Colonic mucosa (tissue), 4 donors: ENCODE measurements at regions not wholly inside any gene's neighbourhood (a gene's known extent, or its start where the extent isn't known, plus 50 kb on each side); places are given as distances from the start of the nearest gene placed in this dataset.

Source experiments
- DNase-seq: peaks from one replicate; pipeline ENCODE4 v3.0.0-alpha.2; 2020
- H3K27ac ChIP-seq: fragments of 200-600 bp; one replicate; pipeline ENCODE4 v1.8.0; 2021
- H3K27me3 ChIP-seq: fragments of 200-600 bp; one replicate; pipeline ENCODE4 v1.8.0; 2021
- H3K36me3 ChIP-seq: fragments of 200-600 bp; one replicate; pipeline ENCODE4 v1.8.0; 2021
- H3K4me1 ChIP-seq: fragments of 200-600 bp; one replicate; pipeline ENCODE4 v1.8.0; 2021; ENCODE audit warnings: mild to moderate bottlenecking
- H3K4me3 ChIP-seq: fragments of 200-600 bp; one replicate; pipeline ENCODE4 v1.8.0; 2021
- H3K9ac ChIP-seq, 2 donors: one replicate each; pipeline ENCODE4 v1.7.0; 2013; ENCODE audit warnings: control low read depth in 2 of 2, low read depth in 2 of 2, low read length in 2 of 2
- H3K9me3 ChIP-seq: fragments of 200-600 bp; one replicate; pipeline ENCODE4 v1.8.0; 2021
- CTCF ChIP-seq: fragments of 200-600 bp; IDR thresholded peaks from one replicate; pipeline ENCODE4 v1.8.0; 2022; ENCODE audit warnings: antibody characterized with exemption, mild to moderate bottlenecking
- intact Hi-C: fragments of 100-400 bp; cut with DNase I; formaldehyde crosslinking; loops from one replicate; pipeline ENCODE4 v1.14.1; 2022
- donor health status: healthy.
- donor health status: DM: no; HTN: no; CAD: no.
- donor health status: DM: no; HTN: no; CAD: no.

- H3K4me3 ChIP-seq = no peak overlapping the region
- no peak overlapping the region for H3K9ac ChIP-seq
- intact Hi-C loops = no loop called here
- H3K36me3 ChIP-seq = no peaks in the 10 kb centered on the region
- H3K27ac ChIP-seq = no peak overlapping the region
- DNase-seq = no peak
- H3K9me3 ChIP-seq = no peaks in the 10 kb centered on the region
- TF ChIP-seq CTCF = no peak
- H3K27me3 ChIP-seq = no peaks in the 10 kb centered on the region
- H3K4me1 ChIP-seq = no peaks in the 10 kb centered on the region
Measured at GRCh38 chr2:150379166-150379565, 108.3 kb downstream of the RND3 start.

- TF ChIP-seq CTCF = no peak
- intact Hi-C loops = no loop called here
- H3K9ac ChIP-seq = no peak overlapping the region
- H3K9me3 ChIP-seq = no peaks in the 10 kb centered on the region
- no peaks in the 10 kb centered on the region for H3K36me3 ChIP-seq
- no peak overlapping the region for H3K4me3 ChIP-seq
- no peaks in the 10 kb centered on the region for H3K4me1 ChIP-seq
- H3K27me3 ChIP-seq = no peaks in the 10 kb centered on the region
- no peak for DNase-seq
- H3K27ac ChIP-seq = no peak overlapping the region
Measured at GRCh38 chr2:150378686-150379085, 108.8 kb downstream of the RND3 start.

- Histone ChIP-seq H3K4me3 (no peak overlapping the region), H3K9ac (no peak overlapping the region), H3K36me3 (no peaks in the 10 kb centered on the region), H3K27ac (no peak overlapping the region), H3K4me1 (no peaks in the 10 kb centered on the region), H3K9me3 (no peaks in the 10 kb centered on the region), H3K27me3 (no peaks in the 10 kb centered on the region)
- no peak for TF ChIP-seq CTCF
- no peak for DNase-seq
- intact Hi-C loops = no loop called here
Measured at GRCh38 chr2:150376553-150377335, 110.7 kb downstream of the RND3 start.

GRCh38 chr2:150375333-150375732, 112.1 kb downstream of the RND3 start:
- no peaks in the 10 kb centered on the region for H3K4me1 ChIP-seq
- no peak overlapping the region for H3K9ac ChIP-seq
- no peak overlapping the region for H3K4me3 ChIP-seq
- no peaks in the 10 kb centered on the region for H3K36me3 ChIP-seq
- no peak for DNase-seq
- intact Hi-C loops = no loop called here
- H3K27ac ChIP-seq = no peak overlapping the region
- no peaks in the 10 kb centered on the region for H3K27me3 ChIP-seq
- TF ChIP-seq CTCF = no peak
- H3K9me3 ChIP-seq = no peaks in the 10 kb centered on the region

DNA sequence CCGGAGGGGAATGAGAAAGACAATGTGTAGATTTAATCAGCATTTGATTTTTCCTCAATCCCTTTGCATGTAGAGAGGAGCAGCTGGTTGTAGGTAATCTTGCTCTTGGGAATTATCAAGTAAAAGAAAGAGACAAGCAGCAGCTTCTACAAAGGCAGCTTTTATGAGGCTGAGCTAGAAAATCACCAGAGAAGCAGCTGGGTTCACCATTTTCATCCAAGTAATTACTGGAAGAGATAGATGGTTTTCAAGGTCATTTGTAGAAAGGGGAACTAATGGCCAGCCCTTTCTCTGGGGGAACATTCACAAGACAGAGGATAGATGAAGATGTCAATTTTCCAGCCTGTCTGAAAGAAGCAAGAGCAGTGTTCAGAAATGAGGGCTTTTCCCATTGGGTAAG, 113.0 kb downstream of the RND3 start:
- no peak for DNase-seq
- intact Hi-C loops = no loop called here
- H3K36me3 ChIP-seq = no peaks in the 10 kb centered on the region

More for the DNA sequence above, 113.0 kb downstream of the RND3 start:
- Histone ChIP-seq H3K27ac (no peak overlapping the region), H3K9me3 (no peaks in the 10 kb centered on the region), H3K27me3 (no peaks in the 10 kb centered on the region), H3K9ac (no peak overlapping the region), H3K4me1 (no peaks in the 10 kb centered on the region), H3K4me3 (no peak overlapping the region)
- TF ChIP-seq CTCF = no peak
